WTC11 (cell line): ENCODE measurements at regions not wholly inside any gene's neighbourhood (a gene's known extent, or its start where the extent isn't known, plus 50 kb on each side); places are given as distances from the start of the nearest gene placed in this dataset.

ENCODE experiments used
- ATAC-seq: fragments of 200-7000 bp; cut with Tn5 transposase; 2 replicates; pipeline ENCODE4 v1.10.0; 2021; ENCODE audit warnings: mild to moderate bottlenecking, moderate library complexity
- CTCF ChIA-PET: fragments of 300-600 bp; sonication (Branson Sonifier 250); formaldehyde crosslinking; loops from one replicate; lab custom pipeline; 2021; ENCODE audit warnings: antibody characterized with exemption; lab: Charles Lee
- POLR2A ChIA-PET: fragments of 350-600 bp; sonication (Branson Sonifier 250); formaldehyde crosslinking; loops from one replicate; lab custom pipeline; 2021; ENCODE audit warnings: antibody characterized with exemption; lab: Charles Lee
- DNase-seq: peaks from one replicate; pipeline ENCODE4 v3.0.0; 2021; ENCODE audit warnings: low spot score
- H3K27ac Mint-ChIP-seq: 2 replicates; pipeline ENCODE4 v1.8.0; 2021; ENCODE audit warnings: mixed read lengths
- H3K27me3 Mint-ChIP-seq: 2 replicates; pipeline ENCODE4 v1.8.0; 2021; ENCODE audit warnings: low read depth, mild to moderate bottlenecking, moderate library complexity, mixed read lengths
- H3K36me3 Mint-ChIP-seq: 2 replicates; pipeline ENCODE4 v1.8.0; 2021; ENCODE audit warnings: mixed read lengths
- H3K4me1 Mint-ChIP-seq: 2 replicates; pipeline ENCODE4 v1.8.0; 2022; ENCODE audit warnings: mixed read lengths
- H3K4me3 Mint-ChIP-seq: 2 replicates; pipeline ENCODE4 v1.8.0; 2021; ENCODE audit warnings: mild to moderate bottlenecking, moderate library complexity, mixed read lengths
- H3K9me3 Mint-ChIP-seq: 2 replicates; pipeline ENCODE4 v1.8.0; 2021; ENCODE audit warnings: mixed read lengths
- CREM ChIP-seq: sonication (generic); formaldehyde crosslinking; IDR thresholded peaks from 2 replicates; pipeline ENCODE4 v1.8.1; 2022; ENCODE audit warnings: mild to moderate bottlenecking, missing genetic modification reagents, moderate library complexity
- ETV6 ChIP-seq: sonication (generic); formaldehyde crosslinking; IDR thresholded peaks from 2 replicates; pipeline ENCODE4 v1.8.1; 2022; ENCODE audit warnings: mild to moderate bottlenecking, missing genetic modification reagents
- MXD4 ChIP-seq: fragments of 250-450 bp; sonication (Bioruptor Pico); IDR thresholded peaks from 2 replicates; pipeline ENCODE4 v1.8.0; 2021; ENCODE audit warnings: mild to moderate bottlenecking, moderate library complexity, borderline replicate concordance
- NFE2L1 ChIP-seq: sonication (generic); formaldehyde crosslinking; IDR thresholded peaks from 2 replicates; pipeline ENCODE4 v1.8.1; 2023; ENCODE audit warnings: missing genetic modification reagents
- NR1H2 ChIP-seq: sonication (generic); formaldehyde crosslinking; IDR thresholded peaks from 2 replicates; pipeline ENCODE4 v1.9.0; 2021; ENCODE audit warnings: mild to moderate bottlenecking, moderate library complexity, missing genetic modification reagents
- SMAD3 ChIP-seq: sonication (generic); formaldehyde crosslinking; IDR thresholded peaks from 2 replicates; pipeline ENCODE4 v1.8.0; 2022; ENCODE audit warnings: missing genetic modification reagents, mild to moderate bottlenecking, borderline replicate concordance
- ZNF219 ChIP-seq: sonication (generic); formaldehyde crosslinking; IDR thresholded peaks from 2 replicates; pipeline ENCODE4 v1.8.0; 2023; ENCODE audit warnings: missing genetic modification reagents, mild to moderate bottlenecking, borderline replicate concordance
- ZNF423 ChIP-seq: fragments of 250-450 bp; sonication (Bioruptor Pico); IDR thresholded peaks from 2 replicates; pipeline ENCODE4 v2.1.2; 2022; ENCODE audit warnings: mild to moderate bottlenecking, moderate library complexity
- TF ChIP-seq, protein P1 (sequence below): fragments of 250-450 bp; sonication (Bioruptor Pico); conservative IDR thresholded peaks from 2 replicates; pipeline ENCODE4 v1.9.0; 2021; ENCODE audit warnings: mild to moderate bottlenecking
- TF ChIP-seq, protein P2 (sequence below): sonication (generic); formaldehyde crosslinking; IDR thresholded peaks from 2 replicates; pipeline ENCODE4 v1.8.1; 2023; ENCODE audit warnings: mild to moderate bottlenecking, moderate library complexity, missing genetic modification reagents
- TF ChIP-seq, protein P3 (sequence below): sonication (generic); formaldehyde crosslinking; IDR thresholded peaks from 2 replicates; pipeline ENCODE4 v1.8.1; 2022; ENCODE audit warnings: mild to moderate bottlenecking, moderate library complexity, missing genetic modification reagents
- TF ChIP-seq, protein P4 (sequence below): sonication (generic); formaldehyde crosslinking; IDR thresholded peaks from 2 replicates; pipeline ENCODE4 v1.8.0; 2022; ENCODE audit warnings: mild to moderate bottlenecking, missing genetic modification reagents

DNA sequence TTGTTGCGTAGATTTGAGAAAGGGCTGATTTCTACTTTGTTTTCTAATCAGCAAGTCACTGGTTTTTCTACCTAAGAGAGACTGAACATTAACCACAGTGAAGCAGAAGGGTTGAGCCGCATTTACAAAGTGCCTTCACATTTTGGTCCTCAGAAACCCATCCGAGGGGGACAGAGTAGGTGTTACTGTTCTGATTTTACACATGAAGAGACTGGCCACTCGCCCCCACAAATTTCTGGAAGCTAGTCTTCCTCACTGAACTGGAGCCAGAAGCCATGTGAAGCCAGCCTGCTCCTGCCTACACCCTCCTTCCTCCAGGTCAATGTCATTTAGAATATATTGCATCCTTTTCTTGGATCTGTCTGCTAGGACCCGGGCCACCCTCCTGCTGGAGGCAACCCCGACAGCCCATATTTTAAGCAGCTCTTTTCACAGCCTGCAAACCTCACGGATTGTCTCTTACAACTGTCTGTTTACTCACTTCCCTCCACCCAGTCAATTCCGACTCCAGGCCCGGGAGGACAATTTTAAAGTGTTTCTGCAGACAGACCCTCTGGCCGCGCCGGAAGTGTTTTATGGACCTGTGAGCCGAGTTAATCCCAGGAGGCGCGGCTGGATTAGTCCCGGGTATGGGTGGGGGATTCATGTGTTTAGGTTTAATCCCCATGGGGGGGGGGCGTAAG is 73.2 kb upstream of the BCOR start (continued):
- TF ChIP-seq, protein P1, sequence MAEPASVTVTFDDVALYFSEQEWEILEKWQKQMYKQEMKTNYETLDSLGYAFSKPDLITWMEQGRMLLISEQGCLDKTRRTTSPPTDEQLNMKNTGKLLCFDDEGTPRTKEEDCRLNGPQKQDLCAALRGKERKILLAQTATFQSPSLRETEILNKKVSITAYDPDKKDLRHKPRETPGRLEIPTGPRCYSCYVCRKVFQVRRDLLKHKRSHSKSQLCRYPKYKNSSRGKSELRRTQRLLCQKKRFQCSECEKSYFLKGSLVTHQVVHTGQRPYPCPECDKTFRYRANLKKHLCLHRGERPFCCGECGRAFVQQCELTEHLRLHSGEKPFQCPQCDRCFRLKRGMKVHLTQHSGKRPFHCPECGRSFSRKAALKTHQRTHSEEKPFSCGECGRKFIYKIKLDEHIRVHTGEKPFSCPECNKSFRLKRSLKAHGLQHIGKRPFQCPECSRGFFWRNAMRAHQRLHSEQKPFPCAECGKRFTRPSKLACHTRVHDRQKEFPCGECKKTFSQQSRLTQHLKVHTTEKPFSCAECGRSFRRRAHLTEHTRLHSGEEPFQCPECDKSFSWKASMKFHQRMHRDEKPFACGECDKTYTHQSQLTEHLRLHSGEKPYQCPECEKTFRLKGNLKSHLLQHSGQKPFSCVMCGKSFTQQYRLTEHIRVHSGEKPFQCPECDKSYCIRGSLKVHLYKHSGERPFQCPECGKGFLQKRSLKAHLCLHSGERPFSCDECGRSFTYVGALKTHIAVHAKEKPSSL (CRISPR knock-in tag), result no peak
- TF ChIP-seq NFE2L1 (no peak), ZNF423 (CRISPR knock-in tag) (no peak)
- TF ChIP-seq, protein P2, sequence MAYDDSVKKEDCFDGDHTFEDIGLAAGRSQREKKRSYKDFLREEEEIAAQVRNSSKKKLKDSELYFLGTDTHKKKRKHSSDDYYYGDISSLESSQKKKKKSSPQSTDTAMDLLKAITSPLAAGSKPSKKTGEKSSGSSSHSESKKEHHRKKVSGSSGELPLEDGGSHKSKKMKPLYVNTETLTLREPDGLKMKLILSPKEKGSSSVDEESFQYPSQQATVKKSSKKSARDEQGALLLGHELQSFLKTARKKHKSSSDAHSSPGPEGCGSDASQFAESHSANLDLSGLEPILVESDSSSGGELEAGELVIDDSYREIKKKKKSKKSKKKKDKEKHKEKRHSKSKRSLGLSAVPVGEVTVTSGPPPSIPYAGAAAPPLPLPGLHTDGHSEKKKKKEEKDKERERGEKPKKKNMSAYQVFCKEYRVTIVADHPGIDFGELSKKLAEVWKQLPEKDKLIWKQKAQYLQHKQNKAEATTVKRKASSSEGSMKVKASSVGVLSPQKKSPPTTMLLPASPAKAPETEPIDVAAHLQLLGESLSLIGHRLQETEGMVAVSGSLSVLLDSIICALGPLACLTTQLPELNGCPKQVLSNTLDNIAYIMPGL (CRISPR knock-in tag), result no peak

DNA sequence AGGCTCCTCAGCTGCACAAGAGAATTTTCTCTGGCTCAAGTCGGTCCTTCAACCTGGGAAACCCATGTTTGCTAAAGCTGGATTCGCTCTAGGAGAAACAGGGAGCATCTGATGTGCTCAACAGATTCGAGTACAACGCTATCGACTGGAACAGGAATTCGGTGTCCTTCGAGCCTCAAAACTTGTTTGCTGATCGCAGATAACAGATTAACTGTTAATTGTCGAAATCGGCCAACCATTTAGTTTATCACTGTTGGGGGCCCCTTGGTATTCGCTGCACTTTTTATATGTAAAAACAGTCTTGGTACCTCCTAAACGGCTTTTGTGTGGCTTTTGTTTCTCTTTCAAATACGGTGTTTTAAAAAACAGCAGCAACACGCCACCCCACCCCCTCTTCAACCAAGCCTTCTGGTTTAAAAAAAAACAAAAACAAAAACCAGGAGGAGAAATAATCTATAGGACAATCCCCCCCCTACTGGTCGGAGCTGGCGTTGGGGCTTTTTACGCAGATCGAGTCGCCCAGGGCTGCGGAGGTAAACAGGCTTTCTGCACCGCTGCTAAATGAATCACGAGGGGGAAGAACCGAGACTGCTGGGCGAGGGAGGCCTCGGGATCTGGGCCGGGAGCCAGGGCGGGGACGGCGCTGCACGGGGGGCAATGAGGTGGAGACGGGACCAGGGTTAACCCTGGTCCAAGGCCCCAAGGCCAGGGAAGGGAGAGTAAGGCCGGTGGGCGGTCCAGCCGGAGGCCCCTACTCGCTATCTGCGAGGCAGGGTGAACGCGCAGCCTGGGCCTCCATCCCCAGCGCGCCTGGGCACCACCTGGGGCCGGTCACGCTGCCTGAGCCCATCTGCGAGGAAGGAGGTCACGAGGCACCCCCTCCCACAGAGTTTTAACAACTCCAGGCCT is 71.7 kb upstream of the BCOR start:
- Mint-ChIP-seq H3K9me3 (no peaks in the 10 kb centered on the region), H3K27me3 (peaks cover 22% of the 10 kb centered on the region), H3K4me1 (peaks cover 58% of the 10 kb centered on the region), H3K27ac (peak overlapping the region; percentile 98), H3K4me3 (peak overlapping the region; percentile 72), H3K36me3 (no peaks in the 10 kb centered on the region)
- ChIA-PET POLR2A (interaction anchor here (0.6 to 5.9 kb wide), 8 partner anchors 9 to 77 kb away, joined by 3 to 58 read pairs (median 4); partner anchors contain the start of gene BCOR), CTCF (interaction anchor here (0.6 to 2.1 kb wide), 10 partner anchors 13 to 517 kb away, joined by 3 to 12 read pairs (median 5); partner anchors contain the start of gene BCOR)
- ATAC-seq, result peak; percentile 42
- DNase-seq, result peak; percentile 80
- TF ChIP-seq NR1H2 (CRISPR knock-in tag), result no peak
- TF ChIP-seq, protein P3, sequence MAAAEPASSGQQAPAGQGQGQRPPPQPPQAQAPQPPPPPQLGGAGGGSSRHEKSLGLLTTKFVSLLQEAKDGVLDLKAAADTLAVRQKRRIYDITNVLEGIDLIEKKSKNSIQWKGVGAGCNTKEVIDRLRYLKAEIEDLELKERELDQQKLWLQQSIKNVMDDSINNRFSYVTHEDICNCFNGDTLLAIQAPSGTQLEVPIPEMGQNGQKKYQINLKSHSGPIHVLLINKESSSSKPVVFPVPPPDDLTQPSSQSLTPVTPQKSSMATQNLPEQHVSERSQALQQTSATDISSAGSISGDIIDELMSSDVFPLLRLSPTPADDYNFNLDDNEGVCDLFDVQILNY (CRISPR knock-in tag), result no peak
- TF ChIP-seq, protein P4, sequence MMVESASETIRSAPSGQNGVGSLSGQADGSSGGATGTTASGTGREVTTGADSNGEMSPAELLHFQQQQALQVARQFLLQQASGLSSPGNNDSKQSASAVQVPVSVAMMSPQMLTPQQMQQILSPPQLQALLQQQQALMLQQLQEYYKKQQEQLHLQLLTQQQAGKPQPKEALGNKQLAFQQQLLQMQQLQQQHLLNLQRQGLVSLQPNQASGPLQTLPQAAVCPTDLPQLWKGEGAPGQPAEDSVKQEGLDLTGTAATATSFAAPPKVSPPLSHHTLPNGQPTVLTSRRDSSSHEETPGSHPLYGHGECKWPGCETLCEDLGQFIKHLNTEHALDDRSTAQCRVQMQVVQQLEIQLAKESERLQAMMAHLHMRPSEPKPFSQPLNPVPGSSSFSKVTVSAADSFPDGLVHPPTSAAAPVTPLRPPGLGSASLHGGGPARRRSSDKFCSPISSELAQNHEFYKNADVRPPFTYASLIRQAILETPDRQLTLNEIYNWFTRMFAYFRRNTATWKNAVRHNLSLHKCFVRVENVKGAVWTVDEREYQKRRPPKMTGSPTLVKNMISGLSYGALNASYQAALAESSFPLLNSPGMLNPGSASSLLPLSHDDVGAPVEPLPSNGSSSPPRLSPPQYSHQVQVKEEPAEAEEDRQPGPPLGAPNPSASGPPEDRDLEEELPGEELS (CRISPR knock-in tag), result peak; percentile 26; the same call in 1 of the 2 replicates
- TF ChIP-seq MXD4 (CRISPR knock-in tag), result no peak

DNA sequence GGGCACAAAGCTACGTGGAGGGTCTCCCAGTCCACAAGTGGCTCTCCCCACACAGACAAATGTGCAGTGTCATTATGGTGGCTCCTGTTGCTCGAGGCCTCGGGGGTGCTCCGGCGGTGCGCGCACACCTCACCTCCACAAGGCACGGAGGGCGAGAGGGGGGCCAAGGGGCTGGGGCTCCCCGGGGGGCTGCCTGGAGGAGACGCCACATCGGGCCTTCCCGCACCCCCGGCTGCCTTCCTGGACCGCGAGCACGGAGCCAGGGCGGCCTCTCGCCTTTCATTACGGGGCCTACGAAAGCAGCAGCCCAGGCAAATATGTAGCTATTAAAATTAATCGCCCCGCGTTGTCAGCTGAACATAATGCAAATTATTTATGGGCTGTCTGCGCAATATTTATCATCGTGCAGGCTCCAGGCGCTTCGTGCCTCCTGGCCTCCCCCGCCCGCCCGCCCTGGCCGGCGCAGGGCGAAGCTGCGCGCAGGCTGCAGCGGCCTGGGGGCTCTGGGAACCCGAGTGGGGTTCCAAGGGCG is 70.8 kb upstream of the BCOR start:
- no peak for DNase-seq
- no peak for ATAC-seq
- no peak for TF ChIP-seq CREM
- no peak for TF ChIP-seq NR1H2 (CRISPR knock-in tag)
- TF ChIP-seq, protein P3 (CRISPR knock-in tag), result no peak
- TF ChIP-seq ETV6 (CRISPR knock-in tag), result no peak
- no peak for TF ChIP-seq ZNF219 (CRISPR knock-in tag)
- no peak for TF ChIP-seq SMAD3 (CRISPR knock-in tag)
- no peaks in the 10 kb centered on the region for H3K36me3 Mint-ChIP-seq
- H3K9me3 Mint-ChIP-seq, result no peaks in the 10 kb centered on the region
- peaks cover 56% of the 10 kb centered on the region for H3K4me1 Mint-ChIP-seq
- peak overlapping the region; percentile 68 for H3K4me3 Mint-ChIP-seq
- CTCF ChIA-PET, result interaction anchor here (0.7 to 2.1 kb wide), 11 partner anchors 12 to 516 kb away, joined by 3 to 12 read pairs (median 5); partner anchors contain the start of gene BCOR
- POLR2A ChIA-PET, result interaction anchor here (0.9 to 5.9 kb wide), 6 partner anchors 8 to 162 kb away, joined by 3 to 58 read pairs (median 6); no protein-coding TSS in a partner anchor
- H3K27me3 Mint-ChIP-seq, result peaks cover 22% of the 10 kb centered on the region
- 0 out of 2 replicates have a peak overlapping the region, but pooled peaks have one; percentile 94 for H3K27ac Mint-ChIP-seq
